Fibroblast of villous mesenchyme (primary cell): ENCODE measurements at regions not wholly inside any gene's neighbourhood (a gene's known extent, or its start where the extent isn't known, plus 50 kb on each side); places are given as distances from the start of the nearest gene placed in this dataset.

Experiments
- DNase-seq: peaks from one replicate; pipeline ENCODE4 v3.0.0-alpha.2; 2010; ENCODE audit warnings: low read depth
- H3K4me3 ChIP-seq: 2 replicates; pipeline ENCODE4 v1.5.1; 2011; ENCODE audit warnings: low read depth, mild to moderate bottlenecking, low read length
- TF ChIP-seq, protein P1 (sequence below): IDR thresholded peaks from 2 replicates; pipeline ENCODE4 v1.5.1; 2012; ENCODE audit warnings: low read depth, mild to moderate bottlenecking, low read length; ENCODE audit not compliant: insufficient read depth

DNA sequence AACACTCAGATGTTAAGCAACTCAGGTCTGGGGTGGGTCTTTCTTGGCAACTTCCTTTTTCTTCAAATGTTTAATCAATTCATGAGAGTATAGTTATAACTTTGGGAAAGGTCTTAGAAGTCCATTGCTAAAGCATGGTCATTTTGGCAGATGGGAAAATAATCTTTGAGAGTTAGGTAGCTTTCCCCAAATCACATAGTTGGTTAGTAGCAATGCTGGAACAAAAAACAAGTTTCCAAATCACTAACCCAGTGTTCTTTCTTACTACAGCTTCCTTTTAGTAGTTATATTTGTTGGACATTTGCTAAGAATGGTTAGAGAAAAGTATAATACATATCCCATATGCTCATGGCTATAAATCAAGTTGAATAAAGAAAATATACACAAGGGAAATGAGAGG, 185.2 kb upstream of the SLC14A2 start:
- H3K4me3 ChIP-seq: no peak overlapping the region
- no peak for DNase-seq
- TF ChIP-seq, protein P1, sequence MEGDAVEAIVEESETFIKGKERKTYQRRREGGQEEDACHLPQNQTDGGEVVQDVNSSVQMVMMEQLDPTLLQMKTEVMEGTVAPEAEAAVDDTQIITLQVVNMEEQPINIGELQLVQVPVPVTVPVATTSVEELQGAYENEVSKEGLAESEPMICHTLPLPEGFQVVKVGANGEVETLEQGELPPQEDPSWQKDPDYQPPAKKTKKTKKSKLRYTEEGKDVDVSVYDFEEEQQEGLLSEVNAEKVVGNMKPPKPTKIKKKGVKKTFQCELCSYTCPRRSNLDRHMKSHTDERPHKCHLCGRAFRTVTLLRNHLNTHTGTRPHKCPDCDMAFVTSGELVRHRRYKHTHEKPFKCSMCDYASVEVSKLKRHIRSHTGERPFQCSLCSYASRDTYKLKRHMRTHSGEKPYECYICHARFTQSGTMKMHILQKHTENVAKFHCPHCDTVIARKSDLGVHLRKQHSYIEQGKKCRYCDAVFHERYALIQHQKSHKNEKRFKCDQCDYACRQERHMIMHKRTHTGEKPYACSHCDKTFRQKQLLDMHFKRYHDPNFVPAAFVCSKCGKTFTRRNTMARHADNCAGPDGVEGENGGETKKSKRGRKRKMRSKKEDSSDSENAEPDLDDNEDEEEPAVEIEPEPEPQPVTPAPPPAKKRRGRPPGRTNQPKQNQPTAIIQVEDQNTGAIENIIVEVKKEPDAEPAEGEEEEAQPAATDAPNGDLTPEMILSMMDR: no peak

DNA sequence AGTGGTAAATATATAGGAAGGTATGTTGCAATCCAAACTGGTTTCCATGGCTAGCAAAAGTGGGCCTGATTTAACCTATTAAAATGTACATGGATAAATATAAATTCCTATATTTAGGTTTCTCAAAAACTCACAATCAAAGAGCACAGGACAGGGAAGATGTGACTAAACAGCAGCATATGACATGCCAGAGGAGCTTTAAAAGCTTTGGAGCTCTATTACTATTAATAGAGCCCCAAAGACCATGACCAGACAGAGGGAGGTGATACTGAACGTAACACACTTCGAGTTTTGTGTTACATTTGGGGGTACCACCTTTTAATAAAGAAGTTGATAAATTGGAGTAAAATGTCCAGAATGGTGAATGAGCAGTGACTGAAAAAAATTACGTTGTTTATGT, 179.5 kb upstream of the SLC14A2 start:
- TF ChIP-seq, protein P1: no peak
- DNase-seq: no peak
- H3K4me3 ChIP-seq: no peak overlapping the region

DNA sequence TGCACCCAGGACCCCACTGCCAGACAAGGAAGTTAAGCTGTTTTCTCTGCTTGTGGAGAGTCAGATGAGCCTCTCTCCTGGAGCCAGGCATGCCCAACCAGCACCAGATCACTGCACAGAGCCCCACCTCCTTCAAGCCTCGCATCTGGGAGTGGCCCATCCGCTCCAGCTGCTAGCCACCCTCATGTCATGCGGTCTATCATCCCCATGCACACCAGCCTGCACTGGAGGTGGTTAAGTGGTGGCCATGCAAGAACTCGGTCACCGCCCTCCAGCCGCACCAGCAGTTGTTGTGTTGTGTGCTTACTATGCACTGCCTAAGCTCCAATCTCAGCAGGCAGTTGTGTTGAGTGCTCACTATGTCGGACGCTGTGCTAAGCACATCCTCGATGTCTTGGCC, 177.9 kb upstream of the SLC14A2 start:
- TF ChIP-seq, protein P1: no peak
- H3K4me3 ChIP-seq: no peak overlapping the region
- no peak for DNase-seq

DNA sequence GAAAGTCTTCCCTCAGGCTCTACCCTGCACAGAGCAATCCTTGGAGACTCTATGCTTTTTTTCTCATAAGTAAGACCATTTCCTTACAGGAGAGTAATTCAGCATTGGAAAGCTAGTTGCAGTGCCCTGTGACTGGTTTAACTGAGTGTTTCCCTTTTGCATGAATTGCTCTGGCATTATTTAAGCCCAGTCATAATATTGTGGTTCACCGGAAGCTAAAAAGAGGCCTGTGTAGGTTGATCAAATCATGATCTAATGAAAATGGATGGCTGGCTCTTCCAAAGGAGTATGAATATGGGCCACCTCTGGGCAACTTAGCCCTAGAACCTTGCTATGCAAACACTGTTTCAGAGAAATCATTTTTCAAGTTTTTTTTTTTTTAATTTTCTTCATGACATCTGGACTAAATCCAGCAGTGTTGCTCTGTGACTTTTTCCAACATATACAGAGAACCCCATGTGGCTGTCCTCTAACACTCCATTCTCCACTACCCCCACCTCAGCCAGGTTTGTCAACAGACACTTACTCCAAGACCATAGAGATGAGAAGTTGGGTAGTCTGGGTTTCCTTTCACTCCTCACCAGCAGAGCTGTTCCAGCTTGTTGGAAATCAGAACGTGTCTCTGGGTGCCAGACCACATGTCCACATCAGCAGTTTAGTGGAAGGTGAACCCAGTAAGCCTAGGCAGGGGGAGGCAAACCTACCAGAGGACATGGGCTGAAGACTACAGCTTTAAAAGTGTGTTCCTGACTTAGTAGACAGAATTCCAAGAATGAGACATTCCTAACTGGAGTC, 175.2 kb upstream of the SLC14A2 start:
- DNase-seq: no peak
- TF ChIP-seq, protein P1: no peak
- H3K4me3 ChIP-seq: no peak overlapping the region

DNA sequence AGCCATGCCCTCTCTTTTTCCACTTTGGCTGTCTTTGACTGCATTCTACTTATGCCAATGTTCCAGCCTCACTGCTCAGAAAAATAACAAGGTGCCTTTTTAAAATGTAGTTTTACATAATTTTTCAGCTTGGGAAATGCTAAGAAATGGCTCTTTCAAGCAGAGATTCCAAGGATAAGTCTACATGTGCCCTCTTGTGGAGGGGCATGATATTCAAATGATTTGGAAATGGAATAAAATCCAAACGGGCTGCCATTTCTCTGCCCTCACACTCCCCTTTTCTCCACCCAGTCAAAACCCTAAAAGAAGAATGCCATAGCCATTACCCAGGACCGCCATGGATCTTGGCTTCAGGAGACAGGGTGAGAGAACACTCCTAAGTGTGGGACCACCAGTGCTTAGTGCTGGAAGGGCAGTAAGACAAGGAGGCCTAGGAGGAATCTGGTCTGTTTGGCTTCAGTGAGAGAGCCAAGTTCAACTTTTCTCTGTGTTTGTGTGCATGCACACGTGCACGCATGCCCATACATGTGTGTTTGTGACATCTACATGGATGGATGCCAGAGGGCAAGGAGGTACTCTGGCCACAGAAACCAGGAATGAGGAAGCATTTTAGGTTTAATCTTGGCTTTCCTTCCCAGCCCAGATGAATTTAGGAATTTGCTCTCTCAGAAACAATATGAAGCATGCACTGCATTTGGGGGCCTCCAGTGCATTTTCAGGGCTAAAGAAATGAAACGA, 174.0 kb upstream of the SLC14A2 start:
- no peak overlapping the region for H3K4me3 ChIP-seq
- TF ChIP-seq, protein P1: peak; percentile 23
- DNase-seq: peak; percentile 11

DNA sequence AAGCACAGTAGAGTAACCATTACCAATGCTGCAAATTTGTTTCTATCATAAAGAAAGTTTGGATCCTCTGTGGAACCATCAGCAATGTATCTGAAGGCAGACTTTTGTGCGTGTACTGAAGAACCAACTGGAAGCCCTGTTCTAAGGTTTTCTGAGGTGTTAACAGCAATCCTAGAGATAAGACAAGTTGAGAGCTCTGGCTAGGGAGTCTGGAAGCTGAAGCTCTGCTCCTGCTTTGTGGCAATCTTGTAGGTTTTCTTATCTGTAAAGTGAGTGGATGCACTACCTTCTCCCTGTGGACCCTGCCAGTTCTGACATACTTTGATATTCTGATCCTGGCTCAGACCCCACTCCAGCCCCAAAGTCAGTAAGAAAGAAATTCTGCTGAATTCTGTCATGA, 171.2 kb upstream of the SLC14A2 start:
- TF ChIP-seq, protein P1: no peak
- H3K4me3 ChIP-seq: no peak overlapping the region

More for the DNA sequence above, 171.2 kb upstream of the SLC14A2 start:
- no peak for DNase-seq
